ENCODE measurements at regions not wholly inside any gene's neighbourhood (a gene's known extent, or its start where the extent isn't known, plus 50 kb on each side); places are given as distances from the start of the nearest gene placed in this dataset.

- no peak for TF ChIP-seq CTCF (IDR thresholded peaks at IDR 0.05)
- no peak for TF ChIP-seq EZH2phosphoT487 (IDR thresholded peaks at IDR 0.05)
Measured at GRCh38 chr5:93653716-93654115, 70.7 kb downstream of the NR2F1 start.

Measured in neural progenitor cell (in vitro differentiated cells).